Fibroblast of pulmonary artery (primary cell): ENCODE measurements at regions not wholly inside any gene's neighbourhood (a gene's known extent, or its start where the extent isn't known, plus 50 kb on each side); places are given as distances from the start of the nearest gene placed in this dataset.

Source experiments
- DNase-seq: peaks from one replicate; pipeline ENCODE4 v3.0.0-alpha.2; 2010; ENCODE audit warnings: low read depth
- H3K4me3 ChIP-seq: replicated peaks from 2 replicates; pipeline ENCODE4 v1.5.1; 2011; ENCODE audit warnings: low read depth, mild to moderate bottlenecking, control low read depth, low read length, moderate library complexity
- CTCF ChIP-seq: IDR thresholded peaks from 2 replicates; pipeline ENCODE4 v1.5.1; 2011; ENCODE audit warnings: mild to moderate bottlenecking, control low read depth, low read length, inconsistent platforms; ENCODE audit errors: missing control alignments

DNA sequence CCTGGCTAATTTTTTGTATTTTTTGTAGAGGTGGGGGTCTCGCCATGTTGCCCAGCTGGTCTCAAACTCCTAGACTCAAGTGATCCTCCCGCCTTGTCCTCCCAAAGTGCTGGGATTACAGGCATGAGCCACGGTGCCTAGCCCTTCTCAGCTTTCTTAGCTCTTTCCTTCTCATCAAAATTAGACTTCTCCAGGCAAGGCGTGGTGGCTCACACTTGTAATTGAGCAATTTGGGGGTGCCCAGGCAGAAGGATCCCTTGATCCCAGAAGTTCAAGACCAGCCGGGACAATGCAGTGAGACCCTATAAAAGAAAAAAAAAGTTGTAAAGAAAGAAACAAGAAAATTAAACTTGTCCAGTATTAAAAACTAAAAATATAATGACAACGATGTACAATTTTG, 112.6 kb upstream of the ERRFI1 start:
- no peak overlapping the region for H3K4me3 ChIP-seq
- DNase-seq = no peak
- no peak for TF ChIP-seq CTCF

- DNase-seq = peak; percentile 92
- TF ChIP-seq CTCF = no peak
- peak overlapping the region; percentile 26 for H3K4me3 ChIP-seq
Measured at GRCh38 chr1:8137481-8138244, 111.6 kb upstream of the ERRFI1 start.

- no peak overlapping the region for H3K4me3 ChIP-seq
- no peak for TF ChIP-seq CTCF
- no peak for DNase-seq
Measured at GRCh38 chr1:8136766-8137165, 110.7 kb upstream of the ERRFI1 start.

DNA sequence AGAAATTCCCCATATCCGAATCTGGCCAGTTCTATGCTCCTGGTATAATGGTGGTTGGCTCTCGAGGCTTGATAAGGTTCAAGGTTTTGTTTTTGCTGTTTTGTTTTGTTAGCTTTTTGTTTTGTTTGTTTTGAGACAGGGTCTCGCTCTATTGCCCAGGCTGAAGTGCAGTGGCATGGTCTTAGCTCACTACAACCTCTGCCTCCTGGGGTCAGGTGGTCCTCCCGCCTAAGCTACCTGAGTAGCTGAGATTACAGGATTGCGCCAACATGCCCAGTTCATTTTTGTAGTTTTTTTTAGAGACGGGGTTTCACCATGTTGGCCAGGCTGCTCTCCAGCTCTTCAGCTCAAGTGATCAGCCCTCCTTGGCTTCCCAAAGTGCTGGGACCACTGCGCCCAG, 109.1 kb upstream of the ERRFI1 start:
- H3K4me3 ChIP-seq = no peak overlapping the region
- DNase-seq = no peak
- TF ChIP-seq CTCF = no peak

- DNase-seq = peak; percentile 39
- H3K4me3 ChIP-seq = no peak overlapping the region
- no peak for TF ChIP-seq CTCF
Measured at GRCh38 chr1:8134546-8135235, 108.6 kb upstream of the ERRFI1 start.

DNA sequence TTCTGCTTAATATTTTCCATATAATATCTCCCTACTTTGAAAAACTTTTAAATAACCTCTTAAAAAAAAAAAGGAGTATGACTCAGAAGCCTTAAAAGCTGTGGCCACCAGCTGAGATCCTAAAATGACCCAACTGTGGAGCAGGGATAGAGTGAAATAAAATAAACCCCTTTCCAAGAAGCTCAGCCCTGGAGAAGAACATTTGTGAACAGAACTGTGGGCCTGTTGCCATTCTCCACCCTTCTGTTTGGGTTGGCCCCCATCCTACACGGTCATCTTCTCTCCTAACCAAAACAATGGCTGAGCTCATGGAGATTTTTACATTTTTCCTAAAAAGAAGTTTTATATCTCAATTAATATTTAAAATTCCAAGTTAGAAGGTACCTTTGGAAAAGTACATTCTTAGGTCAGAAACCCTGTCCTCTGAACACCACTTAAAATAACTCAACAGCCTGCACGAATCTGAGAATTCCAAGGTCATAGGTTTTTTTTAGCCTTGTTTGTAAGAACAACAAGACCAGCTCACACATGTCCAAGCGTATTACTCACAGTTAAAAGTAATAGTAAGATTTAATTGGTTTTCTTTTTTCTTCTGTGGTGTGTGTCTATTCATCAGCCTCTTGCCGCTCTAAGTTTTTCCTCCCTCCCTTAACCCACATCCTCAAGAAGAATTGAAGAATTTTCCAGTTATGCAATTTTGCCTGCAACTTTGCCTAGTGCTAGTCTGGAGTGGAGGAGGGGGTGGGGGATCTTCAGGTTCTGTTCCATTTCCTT, 107.7 kb upstream of the ERRFI1 start:
- no peak for TF ChIP-seq CTCF
- DNase-seq = peak; percentile 91
- H3K4me3 ChIP-seq = peak overlapping the region; percentile 12
